GM10266 (cell line): ENCODE measurements at regions not wholly inside any gene's neighbourhood (a gene's known extent, or its start where the extent isn't known, plus 50 kb on each side); places are given as distances from the start of the nearest gene placed in this dataset.

Source experiments
- DNase-seq: peaks from one replicate; pipeline ENCODE4 v3.0.0; 2012; ENCODE audit errors: extremely low spot score
- TF ChIP-seq, protein P1 (sequence below): IDR thresholded peaks from 2 replicates; pipeline ENCODE4 v1.5.1; 2012; ENCODE audit warnings: mild to moderate bottlenecking, low read depth; ENCODE audit not compliant: control insufficient read depth, insufficient read depth; ENCODE audit errors: missing control alignments

DNA sequence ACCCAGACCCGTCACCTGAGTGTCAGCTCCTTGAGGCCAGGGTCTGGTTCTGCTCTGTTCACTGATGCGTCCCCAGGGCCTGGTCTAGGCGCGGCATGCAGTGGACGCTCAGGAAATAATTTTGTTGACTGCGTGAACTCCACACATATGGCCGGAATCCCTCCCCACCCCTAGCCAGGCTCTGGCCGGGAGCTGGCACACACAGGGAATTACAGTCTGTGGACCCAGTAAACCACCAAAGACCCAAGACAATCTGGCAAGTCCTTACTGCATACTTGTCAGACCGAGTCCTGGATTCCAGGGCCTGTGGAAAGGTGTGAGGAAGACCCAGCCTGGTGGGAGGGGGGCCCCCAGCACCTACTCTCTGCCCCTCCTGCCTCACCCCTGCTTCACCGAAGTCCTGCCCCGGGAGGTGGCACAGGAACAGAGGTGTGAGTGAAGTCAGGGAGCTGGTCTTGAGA, 113.0 kb upstream of the IER5L start:
- TF ChIP-seq, protein P1, sequence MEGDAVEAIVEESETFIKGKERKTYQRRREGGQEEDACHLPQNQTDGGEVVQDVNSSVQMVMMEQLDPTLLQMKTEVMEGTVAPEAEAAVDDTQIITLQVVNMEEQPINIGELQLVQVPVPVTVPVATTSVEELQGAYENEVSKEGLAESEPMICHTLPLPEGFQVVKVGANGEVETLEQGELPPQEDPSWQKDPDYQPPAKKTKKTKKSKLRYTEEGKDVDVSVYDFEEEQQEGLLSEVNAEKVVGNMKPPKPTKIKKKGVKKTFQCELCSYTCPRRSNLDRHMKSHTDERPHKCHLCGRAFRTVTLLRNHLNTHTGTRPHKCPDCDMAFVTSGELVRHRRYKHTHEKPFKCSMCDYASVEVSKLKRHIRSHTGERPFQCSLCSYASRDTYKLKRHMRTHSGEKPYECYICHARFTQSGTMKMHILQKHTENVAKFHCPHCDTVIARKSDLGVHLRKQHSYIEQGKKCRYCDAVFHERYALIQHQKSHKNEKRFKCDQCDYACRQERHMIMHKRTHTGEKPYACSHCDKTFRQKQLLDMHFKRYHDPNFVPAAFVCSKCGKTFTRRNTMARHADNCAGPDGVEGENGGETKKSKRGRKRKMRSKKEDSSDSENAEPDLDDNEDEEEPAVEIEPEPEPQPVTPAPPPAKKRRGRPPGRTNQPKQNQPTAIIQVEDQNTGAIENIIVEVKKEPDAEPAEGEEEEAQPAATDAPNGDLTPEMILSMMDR = no peak
- DNase-seq = no peak

DNA sequence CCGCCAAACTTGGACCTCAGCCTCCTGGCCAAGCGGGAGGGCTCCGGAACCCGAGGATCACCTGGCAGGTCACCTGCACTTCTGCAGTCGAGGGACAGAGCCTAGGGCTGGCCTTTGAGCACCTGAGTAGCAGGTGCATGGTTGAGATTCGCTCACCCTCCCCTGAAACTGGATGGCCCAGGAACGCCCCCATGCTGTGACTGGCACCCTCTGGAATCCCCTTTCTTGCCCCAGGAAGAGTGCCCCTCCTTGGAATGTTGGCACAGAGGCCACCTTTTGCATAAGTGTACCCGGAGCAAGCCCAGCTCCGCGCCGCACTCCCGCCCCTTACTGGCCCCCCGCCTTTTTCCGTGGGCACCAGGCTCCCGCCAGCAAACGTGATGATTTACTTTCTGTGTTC, 112.5 kb upstream of the IER5L start:
- DNase-seq = no peak
- TF ChIP-seq, protein P1 = no peak

- TF ChIP-seq, protein P1 = no peak
- no peak for DNase-seq
Observed at GRCh38 chr9:129289883-129290282, 111.8 kb upstream of the IER5L start.

DNA sequence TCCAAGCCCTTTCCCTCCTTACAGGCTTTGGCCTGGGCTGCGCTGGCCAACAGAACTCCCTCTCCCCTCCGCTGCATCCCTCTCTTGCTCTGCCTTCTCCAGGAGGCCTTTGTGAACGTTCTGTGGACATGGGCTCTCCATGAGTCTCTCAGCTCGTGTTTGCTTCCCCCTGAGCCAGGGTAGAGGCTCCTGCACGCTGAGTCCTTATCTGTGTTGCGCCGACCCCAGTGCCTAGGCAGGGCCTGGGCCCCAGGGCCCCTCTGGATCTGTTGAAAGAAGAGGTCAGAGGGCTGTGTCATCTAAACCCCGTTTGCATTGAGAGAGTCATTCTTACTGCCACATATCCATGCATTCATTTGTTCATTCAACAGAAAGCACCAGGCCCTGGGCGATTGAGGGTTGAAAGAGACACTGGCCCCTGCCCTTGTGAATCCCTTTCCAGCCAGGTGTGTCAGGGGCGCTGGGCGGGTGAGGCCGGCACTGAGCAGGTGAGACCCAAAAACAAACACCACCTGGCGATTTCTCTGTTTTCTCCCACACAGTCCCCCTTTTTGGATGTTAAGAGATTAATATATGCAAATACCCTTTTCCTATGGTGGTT, 111.2 kb upstream of the IER5L start:
- TF ChIP-seq, protein P1 = no peak
- DNase-seq = no peak

- no peak for DNase-seq
- TF ChIP-seq, protein P1 = no peak
Observed at GRCh38 chr9:129287619-129288305, 109.7 kb upstream of the IER5L start.

DNA sequence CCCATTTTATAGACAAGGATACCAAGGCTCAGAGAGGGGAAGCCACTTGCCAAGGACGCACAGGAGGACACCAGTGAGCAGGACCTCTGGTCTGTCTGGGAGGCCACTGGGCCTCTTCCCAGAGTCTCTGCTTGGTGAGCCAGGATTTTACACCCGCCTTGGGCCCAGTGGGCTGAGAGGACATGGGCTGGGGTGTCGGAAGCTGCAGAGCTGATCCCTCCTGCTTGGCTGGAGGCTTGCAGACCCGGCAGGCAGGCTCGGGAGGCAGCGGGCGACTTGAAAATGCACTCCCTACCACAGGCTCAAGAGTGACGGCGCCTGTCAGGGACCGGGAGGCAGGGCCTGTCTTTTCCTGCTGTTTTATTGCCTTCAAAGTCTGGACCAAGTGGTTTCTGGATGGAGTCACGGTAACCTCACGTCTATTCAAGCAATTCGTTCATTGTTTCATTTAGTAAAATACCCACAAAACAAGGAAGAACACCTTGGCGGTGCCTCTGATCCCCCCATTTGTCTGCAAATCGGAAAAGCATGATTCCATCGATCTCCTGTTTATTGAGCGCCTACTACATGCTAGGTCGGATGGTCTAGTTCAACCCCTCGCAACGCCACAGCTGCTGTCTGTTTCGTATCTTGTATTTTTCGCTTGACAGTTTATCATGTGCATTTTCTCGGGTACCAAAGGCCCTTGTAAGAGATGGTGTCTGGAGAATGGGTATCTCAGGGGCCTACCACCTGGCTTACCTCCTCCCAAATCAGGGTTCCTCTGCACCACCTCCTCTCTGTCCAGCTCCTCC, 108.1 kb upstream of the IER5L start:
- TF ChIP-seq, protein P1 = no peak
- no peak for DNase-seq
